ENCODE measurements at regions not wholly inside any gene's neighbourhood (a gene's known extent, or its start where the extent isn't known, plus 50 kb on each side); places are given as distances from the start of the nearest gene placed in this dataset.
"Not testable (repeated sequence)": the region's sequence is repeated elsewhere in the genome, so short reads cannot be mapped to it uniquely, and the experiment has no call there.

DNA sequence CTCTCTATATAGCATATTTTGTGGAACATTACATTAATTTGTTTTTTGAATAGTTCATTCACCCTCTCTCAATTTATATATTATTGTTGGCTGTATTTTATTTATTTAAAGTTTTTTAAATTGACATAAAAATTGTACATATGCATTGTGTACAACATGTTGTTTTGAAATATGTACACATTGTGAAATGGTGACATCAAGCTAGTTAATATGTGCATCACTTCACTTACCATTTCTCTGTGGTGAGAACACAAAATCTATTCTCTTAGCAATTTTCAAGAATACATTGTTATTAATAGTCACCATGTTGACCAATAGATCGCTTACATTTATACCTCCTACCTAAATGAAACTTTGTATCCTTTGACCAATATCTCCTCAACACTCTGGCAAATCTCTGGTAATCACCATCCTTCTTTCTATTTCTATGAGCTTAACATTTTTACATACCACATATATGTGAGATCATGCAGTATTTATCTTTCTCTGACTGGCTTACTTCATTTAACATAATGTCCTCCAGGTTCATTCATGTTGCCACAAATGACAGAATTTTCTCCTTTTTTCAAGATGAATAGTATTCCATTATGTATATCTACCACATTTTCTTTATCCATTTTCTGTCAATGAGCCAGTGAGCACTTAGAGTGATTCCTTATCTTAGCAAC is 180.9 kb upstream of the DEPDC1 start:
- DNase-seq = no peak

DNA sequence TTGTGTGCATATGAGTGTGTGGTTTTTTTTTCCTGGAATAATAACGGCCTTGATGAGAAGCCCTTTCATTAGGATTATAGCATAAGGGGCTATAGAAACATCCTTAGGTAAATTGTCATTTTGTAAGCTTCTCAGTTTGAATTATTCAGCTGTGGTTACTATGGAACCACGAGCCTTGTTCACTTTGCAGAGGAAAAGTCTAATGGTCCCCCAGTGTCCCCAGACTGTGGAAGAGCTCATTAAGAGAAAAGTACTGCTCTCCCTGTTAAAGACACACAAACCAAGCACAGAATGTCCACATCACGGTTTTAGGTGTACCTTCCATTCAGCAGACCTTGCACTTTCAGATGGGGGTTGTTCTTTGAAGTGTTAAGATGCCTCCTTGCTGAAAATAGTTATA is 199.3 kb upstream of the DEPDC1 start:
- DNase-seq = no peak

DNA sequence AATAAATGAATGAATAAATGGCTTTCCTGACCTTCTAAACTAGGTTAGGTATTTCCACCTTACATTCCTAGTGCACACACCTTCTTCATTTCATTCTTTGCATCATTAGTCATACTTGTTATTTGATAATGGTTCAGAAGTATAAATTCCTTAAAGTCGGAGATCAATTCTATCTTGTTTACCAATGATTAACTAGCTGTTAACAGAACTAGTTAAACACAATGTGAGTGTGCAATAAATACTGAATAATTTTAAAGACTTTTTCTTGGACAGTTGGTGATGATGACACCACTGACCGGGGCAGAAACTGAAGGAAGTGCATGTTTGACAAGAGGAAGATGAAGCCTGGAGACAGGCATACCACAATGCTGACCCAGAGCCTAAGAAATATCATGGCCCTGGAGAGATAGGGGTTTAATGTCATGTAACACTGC is 207.1 kb upstream of the DEPDC1 start:
- DNase-seq = no peak

DNA sequence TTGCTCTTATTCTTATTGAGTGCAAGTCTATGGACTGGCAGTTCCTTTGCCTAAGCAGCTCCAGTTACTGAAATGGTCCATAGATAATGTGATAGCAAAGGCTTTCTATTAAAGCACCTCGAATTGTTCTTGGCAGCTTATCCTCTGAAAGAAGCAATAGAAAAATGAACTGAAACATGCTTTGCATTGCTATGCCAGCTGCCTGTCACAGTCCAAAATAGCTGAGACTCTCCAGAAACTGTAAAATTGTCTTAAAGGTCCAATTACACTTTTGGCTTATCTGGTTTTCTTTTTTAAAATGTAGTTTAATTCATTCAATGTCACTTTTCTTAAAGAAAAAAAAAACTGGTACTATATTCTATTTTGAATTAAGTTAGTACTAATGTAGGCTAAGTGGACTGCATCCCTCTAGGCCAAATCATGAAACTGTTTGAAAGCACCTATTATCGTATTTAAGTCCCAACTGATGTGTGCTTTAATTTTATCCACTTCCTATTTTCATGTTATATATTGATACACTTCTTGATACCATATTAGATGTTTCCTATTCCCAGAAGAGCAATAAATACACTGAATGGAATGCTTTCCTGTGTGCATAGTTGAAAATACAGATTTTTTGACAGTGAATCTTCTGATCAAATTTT is 208.0 kb upstream of the DEPDC1 start:
- no peak for DNase-seq

DNA sequence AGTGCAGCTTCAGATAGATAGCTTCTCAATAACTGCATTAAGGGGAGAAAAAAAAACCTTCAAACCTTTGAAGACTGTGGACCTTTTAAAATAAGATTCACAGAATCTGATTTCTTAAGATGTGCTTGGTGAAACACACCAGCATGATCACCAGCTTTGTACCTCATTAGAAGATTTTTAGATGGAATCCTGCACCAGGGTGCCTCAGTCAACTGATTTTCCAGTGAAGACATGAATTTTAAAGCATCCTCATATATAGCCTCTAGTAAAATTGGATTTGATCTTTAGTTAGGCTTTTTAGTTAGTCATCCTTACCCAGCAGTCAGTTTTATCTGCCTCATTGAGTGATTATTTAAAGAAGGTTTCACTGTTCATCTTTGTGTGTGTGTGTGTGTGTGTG is 208.6 kb upstream of the DEPDC1 start:
- DNase-seq = no peak

DNA sequence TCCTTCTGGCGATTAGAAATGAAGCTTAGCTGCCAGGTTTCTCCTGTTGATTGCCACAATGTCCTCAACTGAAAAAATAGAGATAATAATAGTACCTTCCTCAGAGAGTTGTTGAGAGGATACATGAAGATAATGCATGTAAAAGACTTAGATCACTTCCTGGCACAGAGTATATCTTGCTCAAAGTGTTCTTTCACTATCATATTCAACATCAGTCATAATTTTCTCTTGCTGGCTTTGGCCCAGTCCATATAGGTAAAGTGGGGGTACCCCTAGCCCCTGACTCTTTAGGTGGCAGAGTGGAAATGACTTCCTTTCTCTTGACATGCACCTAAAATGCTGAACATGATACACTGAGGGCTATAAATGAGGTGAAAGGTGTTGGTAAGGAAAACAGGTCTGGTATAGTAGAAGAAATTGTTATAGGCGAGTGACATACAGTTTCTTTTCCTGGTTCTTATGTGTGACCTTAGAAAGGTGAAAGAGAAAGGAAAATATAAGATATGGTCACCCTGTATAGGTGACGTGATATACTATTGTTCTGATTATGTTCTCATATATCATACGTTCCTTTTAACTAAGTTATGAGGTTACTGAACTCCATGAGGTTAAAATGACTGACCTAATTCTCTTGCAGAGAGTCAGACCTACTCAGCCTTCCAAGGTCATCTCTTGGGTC is 209.9 kb upstream of the DEPDC1 start:
- no peak for DNase-seq

DNA sequence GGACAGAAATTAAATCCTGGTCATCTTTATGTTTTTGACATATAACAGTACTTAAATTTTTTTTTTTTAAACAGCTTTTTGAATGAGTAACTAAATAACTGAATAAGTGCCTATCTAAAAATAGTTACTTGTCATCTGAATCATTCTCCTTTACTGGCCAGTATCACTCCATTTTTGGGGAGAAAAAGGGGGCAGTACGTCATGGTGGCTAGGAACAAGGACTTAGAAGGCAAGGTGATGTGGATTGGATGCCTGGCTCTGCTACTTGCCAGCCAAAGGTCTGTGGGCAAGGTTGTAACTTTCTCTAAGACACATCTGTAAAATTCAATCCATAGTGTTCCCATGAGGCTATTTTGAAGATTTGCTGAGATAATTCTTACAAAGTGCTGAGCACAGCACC is 220.4 kb upstream of the DEPDC1 start:
- no peak for DNase-seq

DNA sequence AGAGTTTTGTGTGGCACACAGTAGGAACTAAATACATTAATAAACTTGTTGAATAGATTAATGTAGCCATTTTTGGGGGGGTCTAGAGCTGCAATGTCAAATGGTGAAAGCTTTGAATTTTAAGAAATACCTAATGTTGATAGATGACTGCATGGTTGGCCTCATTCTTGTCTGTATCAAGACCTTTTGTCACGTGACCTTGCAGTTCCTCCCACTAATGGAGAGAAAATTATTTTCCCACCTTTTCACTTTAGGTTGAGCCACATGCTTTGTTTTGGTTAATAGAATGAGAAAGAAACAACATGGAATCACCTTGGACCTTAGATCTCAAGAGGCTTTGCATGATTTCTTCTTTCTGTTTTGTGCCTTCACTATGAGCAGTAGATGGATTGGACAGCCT is 223.6 kb upstream of the DEPDC1 start:
- DNase-seq = no peak

DNA sequence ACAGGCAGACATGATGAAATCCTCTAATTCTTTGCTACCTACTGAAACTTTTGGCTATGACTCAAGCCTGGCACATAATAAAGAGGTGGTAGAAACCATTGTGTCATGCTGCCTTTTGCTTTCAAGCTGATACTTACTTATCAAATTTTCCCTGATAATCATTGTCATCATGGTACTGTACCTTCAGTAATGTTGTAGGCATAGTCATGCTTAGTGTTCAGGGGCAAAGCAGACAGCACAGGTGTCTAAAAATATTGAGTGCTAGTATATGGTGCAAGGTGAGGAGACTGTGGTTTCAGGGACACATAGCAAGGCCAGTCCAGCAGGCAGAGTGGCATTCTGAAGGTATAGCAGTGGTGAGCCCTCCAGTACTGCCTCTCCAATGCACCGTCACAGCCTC is 226.9 kb upstream of the DEPDC1 start:
- no peak for DNase-seq

DNA sequence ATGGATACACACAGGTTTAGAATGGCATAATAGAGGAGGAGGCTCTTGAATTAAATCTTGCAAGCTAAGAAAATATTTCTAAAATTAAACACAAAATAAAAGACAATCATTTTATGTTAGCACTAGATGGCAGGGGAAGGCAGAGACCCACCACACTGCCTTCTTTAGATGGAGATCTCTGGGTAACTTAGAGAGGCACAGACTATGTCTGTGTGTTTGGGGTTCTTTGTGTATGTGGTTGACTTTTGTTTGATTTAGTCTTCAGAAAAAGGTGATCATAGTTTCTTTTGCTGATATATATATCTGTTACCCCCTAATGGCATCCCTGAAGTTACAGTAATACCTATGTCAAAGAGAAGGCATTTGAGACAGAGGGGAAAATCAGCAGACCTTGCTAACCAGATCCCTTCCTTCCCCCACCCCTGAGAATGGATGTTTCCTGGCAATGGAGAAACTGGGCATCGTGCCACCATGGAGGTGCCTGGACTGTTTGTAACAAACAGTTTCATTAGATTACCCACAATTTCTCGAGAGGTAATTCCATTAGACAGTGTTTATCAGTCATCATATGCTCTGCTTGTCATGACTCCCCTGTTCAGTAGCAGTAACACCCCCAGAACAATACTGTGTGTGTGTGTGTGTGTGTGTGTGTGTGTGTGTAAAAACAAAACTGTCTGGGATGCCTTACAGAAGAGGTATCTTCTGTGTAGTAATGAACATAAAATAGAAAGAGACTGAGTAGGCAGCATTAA is 228.3 kb upstream of the DEPDC1 start:
- peak; percentile 64 for DNase-seq

DNA sequence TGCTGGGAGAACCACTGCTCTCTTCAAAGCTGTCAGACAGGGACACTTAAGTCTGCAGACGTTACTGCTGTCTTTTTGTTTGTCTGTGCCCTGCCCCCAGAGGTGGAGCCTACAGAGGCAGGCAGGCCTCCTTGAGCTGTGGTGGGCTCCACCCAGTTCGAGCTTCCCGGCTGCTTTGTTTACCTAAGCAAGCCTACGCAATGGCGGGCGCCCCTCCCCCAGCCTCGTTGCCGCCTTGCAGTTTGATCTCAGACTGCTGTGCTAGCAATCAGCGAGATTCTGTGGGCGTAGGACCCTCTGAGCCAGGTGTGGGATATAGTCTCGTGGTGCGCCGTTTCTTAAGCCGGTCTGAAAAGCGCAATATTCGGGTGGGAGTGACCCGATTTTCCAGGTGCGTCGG is 242.6 kb upstream of the DEPDC1 start:
- not testable (repeated sequence) for DNase-seq

DNA sequence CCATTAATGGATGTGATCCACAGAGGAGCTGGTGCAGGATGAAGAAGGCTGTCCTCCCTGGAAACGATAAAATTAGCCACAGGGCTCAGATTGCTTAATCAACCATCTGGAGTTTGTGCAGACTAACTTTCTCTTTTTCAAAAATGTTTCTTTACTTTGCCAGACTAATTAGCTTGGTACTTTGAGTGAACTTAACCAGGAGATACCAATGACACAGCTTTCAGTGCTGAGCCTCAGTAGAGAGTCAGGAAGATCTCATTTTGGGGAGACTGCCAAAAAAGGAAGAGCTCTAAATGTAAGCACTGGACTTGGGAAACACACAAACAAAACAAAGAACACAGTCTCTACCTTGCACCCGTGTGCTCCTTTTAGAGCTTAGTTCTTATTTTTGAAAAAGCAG is 248.1 kb upstream of the DEPDC1 start:
- DNase-seq = no peak

DNA sequence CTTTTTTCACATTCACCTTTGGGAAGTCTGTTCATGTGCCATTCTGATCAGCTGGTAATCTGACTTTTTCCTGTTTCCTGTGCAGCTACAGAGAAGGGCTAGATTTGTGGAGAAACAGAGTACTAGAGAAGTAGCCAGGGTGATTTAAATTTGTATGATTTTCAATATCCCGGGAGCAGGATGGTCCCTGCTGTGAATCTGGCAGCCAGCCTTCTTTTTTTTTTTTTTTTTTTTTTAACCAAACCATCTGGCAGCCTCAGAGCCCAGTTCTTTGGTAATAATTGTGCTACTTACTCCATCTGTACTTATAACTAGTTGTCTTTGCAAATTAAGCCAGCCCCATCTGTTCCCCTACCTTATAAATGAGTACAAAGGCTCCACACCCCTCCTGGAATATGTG is 248.6 kb upstream of the DEPDC1 start:
- peak; percentile 17 for DNase-seq

DNA sequence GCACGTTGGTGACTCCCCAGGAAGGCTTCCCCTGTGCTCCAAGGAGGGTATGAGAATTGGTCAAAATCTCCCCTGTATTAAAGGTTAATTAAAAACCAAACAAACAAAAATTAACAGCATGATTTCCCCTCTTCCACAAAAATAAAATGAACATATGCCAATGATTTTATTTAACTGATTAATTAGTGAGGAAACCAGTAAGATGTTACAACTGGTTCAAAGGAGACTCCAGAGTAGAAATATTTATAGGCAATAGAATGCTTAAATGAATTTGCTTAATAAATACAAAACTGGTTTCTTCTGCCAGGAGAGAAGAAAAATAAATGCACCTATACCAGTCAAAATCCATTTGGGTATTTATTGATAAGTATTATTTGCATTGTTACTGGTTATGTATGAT is 249.5 kb upstream of the DEPDC1 start:
- no peak for DNase-seq

DNA sequence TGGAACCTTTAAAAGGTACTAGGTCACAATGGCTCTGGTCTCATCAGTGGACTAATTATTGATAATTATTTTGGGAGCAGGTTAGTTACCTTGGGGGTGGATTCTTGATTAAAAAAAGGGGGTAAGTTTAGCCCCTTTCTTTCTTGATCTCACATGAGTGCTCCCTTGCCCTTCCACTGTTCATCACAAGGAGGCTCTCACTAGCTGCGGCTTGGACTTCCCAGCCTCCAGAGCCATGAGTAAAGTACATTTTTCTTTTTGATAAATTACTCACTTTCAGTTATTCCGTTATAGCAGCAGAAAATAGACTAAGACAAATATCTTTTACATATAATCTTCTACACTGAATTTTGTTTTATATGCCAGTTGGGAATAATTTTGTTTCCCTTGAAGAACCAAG is 254.8 kb upstream of the DEPDC1 start:
- DNase-seq = no peak

DNA sequence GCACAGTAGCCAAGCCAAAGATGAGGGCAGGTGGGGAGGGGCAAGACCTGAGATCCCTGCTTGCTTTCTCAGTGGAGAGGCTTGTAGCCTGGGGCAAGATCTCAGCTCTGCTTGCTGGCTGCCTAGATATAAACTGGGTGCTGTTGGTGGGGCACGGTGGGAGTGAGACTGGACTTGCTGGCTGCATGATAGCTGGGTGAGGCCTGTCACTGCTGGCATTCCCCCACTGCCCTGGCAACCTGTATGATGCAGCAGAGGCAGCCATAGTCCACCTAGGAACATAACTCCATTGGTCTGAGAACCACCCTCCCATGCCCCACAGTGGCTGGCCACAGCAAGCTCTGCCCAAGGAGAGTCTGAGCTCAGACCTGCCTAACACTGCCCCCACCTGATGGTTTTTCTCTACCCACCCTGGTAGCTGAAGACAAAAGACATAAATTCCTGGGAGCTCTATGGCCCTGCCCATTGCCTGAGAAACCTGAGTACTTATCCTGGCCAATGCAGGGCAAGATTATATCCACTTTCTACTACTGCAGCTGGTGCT is 261.9 kb upstream of the DEPDC1 start:
- DNase-seq = no peak

DNA sequence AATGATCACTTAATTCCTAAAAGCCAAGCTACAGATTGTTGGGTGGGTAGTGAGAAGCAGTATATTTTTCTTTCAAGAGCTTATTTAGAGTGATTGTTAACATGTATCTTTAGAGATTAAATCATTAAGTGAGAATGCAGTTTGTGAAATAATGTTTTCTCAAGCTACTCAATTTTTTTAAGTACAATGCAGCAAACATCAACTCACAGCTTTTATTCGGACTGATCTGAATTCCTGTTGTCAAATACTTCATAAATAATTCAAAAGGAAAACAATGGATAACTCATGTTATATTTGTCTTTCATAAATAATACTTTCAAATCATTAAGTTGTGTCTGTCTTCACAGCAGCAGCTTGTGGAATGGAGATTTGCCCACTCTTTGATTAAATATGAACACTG is 271.1 kb upstream of the DEPDC1 start:
- DNase-seq = no peak

DNA sequence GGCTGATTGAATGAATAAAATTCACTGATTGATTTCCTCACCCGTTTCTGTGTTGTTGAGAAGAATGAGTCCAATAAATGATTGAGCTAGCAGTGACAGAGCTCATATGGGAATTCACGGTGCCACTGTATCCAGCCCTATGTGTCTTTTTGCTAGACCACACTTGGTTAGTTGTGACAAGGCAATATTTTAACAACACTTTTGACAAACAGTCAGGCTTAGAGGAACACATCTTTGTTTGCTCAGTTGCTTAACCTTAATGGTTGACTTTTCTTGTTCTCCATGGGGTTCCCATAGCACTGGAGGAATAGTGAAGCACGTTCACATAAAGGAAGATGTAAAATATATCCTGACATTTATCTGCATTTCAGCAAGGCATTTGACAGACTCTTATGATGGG is 273.9 kb upstream of the DEPDC1 start:
- DNase-seq = no peak

DNA sequence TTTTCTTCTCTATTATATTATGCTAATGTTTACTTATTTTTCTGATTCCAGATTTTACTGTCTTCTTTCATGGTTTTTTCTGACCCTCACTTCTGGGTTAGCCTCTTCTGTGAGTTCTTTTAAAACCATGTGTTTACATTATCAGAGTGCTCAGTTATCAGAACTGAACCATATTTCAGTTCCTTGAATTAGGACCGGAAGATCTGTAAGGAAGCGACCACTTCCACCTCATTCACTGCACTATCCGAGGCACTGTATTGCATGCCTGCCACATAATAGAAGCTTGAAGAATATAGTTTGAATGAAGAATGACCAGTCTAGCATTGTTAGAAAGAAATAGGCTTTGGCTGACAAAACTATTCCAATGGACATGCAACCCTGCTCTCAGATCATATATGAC is 281.0 kb upstream of the DEPDC1 start:
- DNase-seq = no peak

DNA sequence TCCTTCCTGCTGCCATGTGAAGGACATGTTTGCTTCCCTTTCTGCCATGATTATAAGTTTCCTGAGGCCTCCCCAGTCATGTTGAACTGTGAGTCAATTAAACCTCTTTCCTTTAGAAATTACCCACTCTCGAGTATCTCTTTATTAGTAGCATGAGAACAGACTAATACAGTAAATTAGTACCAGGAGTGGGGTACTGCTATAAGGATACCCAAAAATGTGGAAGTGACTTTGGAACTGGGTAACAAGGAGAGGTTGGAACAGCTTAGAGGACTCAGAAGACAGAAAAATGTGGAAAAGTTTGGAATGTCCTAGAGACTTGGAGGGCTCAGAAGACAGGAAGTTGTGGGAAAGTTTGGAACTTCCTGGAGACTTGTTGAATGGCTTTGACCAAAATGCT is 283.0 kb upstream of the DEPDC1 start:
- DNase-seq = not testable (repeated sequence)

DNA sequence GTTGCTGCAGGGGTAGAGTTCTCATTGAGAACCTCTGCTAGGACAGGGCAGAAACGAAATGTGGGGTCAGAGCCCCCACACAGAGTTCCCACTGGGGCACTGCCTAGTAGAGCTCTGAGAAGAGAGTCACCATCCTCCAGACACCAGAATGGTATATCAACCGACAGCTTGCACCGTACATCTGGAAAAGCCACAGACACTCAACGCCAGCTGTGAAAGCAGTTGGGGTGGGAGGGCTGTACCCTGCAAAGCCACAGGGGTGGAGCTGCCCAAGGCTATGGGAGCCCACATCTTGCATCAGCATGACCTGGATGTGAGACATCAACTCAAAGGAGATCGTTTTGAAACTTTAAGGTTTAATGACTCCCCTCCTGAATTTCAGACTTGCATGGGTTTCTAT is 284.0 kb upstream of the DEPDC1 start:
- no peak for DNase-seq

DNA sequence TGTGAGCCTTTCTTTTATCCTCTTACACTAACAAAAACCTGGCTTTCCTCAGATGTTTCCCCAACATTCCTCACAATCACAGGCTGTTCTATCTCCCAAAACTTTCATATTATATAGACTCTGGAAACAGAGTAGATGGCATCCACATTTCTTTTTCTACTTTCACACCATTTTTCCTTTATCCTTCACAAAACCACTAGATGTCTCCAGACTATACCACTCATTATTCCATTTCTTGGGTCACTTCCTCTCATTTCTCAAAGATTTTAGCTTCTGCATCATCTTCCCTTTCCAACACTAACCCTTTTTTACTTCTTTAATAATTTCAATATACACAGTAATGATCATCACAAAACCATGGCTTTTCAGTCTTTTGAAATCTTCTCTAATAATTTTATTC is 286.0 kb upstream of the DEPDC1 start:
- DNase-seq = no peak

DNA sequence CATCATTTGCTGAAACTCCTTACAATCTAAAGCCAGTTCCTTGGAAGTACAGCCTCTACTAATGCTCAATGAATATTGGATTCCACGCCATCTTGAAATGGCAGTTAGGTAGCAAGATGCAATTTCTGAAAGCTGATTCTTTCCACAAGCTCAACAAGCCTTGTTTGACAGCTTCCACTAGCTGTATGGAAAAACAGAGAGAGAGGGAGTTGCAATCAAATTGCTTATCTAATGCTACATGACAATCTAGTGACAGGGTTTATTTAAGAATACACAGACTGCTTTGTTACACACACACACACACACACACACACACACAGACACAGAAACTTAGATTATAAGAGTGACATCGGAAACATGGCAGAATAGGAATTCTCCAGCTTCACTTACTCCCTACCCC is 288.4 kb upstream of the DEPDC1 start:
- DNase-seq = no peak

DNA sequence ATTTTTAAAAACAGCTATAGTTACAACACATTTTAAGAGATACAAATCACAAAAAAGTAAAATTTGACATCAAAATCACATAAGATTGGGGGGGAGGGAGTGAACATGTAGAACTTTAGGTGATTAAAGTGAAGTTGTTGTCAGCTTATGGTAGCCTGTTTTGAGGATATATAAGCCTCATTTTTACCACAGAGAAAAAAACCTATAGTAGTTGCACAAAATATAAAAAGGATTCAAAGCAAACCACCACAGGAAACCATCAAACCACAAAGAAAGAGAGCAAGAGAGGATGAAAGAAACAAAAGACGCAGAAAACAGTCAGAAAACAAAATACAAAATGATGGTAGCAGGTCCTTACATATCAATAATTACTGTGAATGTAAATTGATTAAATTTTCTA is 291.9 kb upstream of the DEPDC1 start:
- no peak for DNase-seq
